Kidney glomerular epithelial cell (primary cell): ENCODE measurements at regions not wholly inside any gene's neighbourhood (a gene's known extent, or its start where the extent isn't known, plus 50 kb on each side); places are given as distances from the start of the nearest gene placed in this dataset.

Source experiments
- DNase-seq: peaks from one replicate; lab custom pipeline; 2025; lab: John Stamatoyannopoulos, UW

DNA sequence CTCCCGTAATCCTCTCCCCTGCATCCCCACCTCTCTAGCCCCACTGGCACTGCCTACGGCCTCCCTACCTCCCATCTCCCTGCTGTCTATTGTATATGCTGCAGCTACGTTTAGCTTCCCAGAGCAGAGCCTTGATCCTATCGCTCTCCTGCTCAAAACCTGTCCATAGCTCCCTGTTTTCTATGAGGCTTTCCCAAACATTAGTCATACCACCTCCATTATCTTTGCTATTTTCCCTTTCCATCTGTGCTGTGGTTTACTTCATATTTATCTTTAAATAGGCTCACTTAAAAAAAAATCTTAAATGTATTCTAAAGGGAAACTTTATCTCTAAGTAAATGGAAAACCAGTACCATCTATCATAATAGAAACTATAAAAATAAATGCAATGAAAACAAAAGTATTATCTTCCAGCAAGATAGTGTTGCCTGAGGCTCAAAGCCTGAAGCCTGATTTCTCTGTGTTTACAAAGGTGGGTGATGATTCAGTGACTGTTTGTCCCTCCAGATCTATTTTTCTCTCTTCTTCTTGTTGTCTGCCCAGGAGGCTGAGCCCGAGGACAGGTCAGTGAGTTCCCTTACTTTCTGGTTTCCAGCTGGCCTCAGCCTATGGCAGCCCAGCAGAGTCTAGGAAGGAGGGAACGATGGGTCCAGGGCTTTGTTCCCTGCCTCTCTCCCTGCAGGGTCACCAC, 397.1 kb upstream of the CFAP20DC start:
- DNase-seq, result no peak

DNA sequence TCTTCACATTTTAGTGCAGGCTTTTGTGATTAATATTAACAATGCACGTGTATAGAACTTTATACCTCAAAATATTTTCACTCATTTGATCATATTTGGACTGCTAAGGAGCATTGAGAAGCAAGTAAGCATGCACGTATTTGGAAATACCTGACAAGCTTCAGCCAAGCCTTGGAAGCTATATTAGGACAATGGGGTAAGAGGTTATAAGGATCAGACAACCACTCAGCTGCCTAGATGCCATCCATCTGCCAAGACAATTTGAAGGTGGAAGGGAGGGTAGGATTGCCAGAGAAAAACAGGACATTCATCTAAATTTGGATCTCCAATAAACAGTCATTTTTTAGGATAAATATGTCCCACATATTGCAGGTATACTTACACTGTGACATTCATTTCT, 394.9 kb upstream of the CFAP20DC start:
- DNase-seq, result no peak

GRCh38 chr3:59444294-59444671, 394.5 kb upstream of the CFAP20DC start:
- no peak for DNase-seq

- DNase-seq, result no peak
These were observed 393.9 kb upstream of the CFAP20DC start for GRCh38 chr3:59443618-59444293.

GRCh38 chr3:59442046-59442445, 392.2 kb upstream of the CFAP20DC start:
- DNase-seq, result no peak

GRCh38 chr3:59440285-59441028, 390.6 kb upstream of the CFAP20DC start:
- DNase-seq, result no peak

DNA sequence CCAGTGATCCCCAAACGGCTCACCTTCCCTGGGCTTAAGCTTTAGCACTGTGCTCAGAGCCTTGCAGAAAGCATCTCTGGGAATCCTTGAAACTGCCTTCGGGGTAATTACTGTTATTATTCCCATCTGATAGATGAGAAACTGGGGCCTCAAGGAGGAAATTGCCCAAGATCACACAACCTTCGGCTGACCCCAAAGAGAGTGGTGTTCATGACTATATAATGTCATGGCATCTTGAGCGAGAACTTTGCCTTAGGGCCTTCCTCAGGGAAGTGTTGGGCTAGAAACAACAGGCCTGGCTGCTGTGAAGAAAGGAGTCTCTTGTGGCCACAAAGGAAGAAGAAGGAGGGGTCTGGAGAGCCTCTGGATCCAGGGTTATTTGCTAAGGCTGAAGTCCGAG, 388.7 kb upstream of the CFAP20DC start:
- no peak for DNase-seq

GRCh38 chr3:59436164-59436958, 386.5 kb upstream of the CFAP20DC start:
- DNase-seq, result no peak

GRCh38 chr3:59433546-59433945, 383.7 kb upstream of the CFAP20DC start:
- DNase-seq, result no peak

GRCh38 chr3:59432665-59433064, 382.8 kb upstream of the CFAP20DC start:
- DNase-seq, result no peak

GRCh38 chr3:59430341-59430740, 380.5 kb upstream of the CFAP20DC start:
- no peak for DNase-seq

DNA sequence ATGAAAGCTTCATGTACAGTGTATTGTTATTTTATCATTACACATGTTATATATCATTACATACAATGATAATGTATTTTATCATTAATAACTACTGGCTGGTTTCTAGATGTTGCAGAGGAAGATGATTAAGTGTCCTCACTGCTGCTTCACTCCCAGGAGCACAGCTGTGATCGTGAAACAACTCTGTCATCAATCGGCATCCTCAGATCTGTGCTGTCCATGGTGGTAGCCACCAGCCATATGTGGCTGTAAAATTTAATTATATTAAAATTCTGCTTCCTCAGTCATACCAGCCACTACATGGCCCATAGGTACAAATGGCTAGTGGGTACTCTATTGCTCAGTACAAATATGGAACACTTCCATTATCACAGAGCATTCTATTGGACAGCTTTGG, 379.4 kb upstream of the CFAP20DC start:
- no peak for DNase-seq

- no peak for DNase-seq
These were observed 377.2 kb upstream of the CFAP20DC start for GRCh38 chr3:59426821-59427565.

- DNase-seq, result no peak
These were observed 376.1 kb upstream of the CFAP20DC start for GRCh38 chr3:59425942-59426341.

GRCh38 chr3:59425371-59425770, 375.5 kb upstream of the CFAP20DC start:
- DNase-seq, result peak; percentile 76

GRCh38 chr3:59424268-59425010, 374.6 kb upstream of the CFAP20DC start:
- DNase-seq, result peak; percentile 24

DNA sequence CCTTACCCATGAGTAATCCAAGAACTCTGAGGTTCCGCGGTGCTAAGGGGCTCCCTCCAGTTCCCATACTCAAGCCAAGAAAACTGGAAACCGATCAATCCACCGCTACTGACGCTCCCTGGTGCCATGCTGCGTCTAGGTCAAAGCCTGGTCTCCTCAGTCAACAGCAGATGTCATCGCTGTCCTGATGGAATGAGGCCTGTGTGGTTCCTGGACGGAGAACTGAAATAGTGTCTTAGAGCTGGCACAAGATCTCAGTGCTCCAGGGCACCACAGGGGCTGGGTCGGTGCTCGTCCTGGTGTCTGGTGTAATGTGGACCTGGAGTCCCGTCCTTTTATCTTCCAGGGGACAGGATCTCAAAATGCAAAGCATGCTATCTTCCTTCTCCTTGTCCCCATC, 373.9 kb upstream of the CFAP20DC start:
- DNase-seq, result no peak

- no peak for DNase-seq
These were observed 372.5 kb upstream of the CFAP20DC start for GRCh38 chr3:59422312-59422711.

GRCh38 chr3:59418836-59419235, 369.0 kb upstream of the CFAP20DC start:
- DNase-seq, result no peak

GRCh38 chr3:59412516-59412915, 362.7 kb upstream of the CFAP20DC start:
- DNase-seq, result no peak

- DNase-seq, result no peak
These were observed 361.9 kb upstream of the CFAP20DC start for GRCh38 chr3:59411694-59412093.
